GM19452 (cell line): ENCODE measurements at regions not wholly inside any gene's neighbourhood (a gene's known extent, or its start where the extent isn't known, plus 50 kb on each side); places are given as distances from the start of the nearest gene placed in this dataset.

ENCODE experiments used
- ATAC-seq: cut with Tn5 transposase; IDR thresholded peaks from one replicate; pipeline ENCODE4 v1.9.1; 2021; ENCODE audit not compliant: unreplicated experiment

DNA sequence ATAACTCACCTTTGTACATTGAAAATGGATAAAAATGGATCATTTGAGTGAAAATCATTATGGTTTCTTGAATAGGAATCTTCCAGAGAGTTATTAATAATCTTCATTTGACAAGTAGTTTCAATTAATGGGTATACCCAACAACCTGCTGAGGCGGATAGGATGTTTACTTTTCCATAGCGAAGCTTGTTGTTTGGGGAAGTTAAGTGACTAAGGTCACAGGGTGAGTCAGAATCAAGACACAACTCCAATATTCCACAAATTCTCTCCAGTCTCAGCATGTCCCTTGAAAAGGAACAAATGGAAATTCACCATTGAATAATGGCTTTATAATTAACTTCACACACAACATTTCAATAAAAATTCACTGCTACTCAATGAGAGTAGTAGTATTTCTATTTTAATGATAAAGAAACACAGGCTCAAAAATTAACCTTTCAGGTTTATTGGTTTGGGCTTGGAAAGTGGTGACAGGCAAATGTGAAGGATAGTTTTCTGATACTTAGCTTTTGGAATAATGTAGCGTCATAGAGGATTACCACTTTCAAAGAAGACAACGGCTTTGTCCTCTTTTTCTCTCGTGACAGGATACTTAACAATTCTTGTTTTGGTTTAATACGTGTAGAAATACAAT lies 211.3 kb downstream of the GPD2 start:
- ATAC-seq, result no peak

- no peak for ATAC-seq
These were observed 212.3 kb downstream of the GPD2 start for GRCh38 chr2:156648522-156648921.

DNA sequence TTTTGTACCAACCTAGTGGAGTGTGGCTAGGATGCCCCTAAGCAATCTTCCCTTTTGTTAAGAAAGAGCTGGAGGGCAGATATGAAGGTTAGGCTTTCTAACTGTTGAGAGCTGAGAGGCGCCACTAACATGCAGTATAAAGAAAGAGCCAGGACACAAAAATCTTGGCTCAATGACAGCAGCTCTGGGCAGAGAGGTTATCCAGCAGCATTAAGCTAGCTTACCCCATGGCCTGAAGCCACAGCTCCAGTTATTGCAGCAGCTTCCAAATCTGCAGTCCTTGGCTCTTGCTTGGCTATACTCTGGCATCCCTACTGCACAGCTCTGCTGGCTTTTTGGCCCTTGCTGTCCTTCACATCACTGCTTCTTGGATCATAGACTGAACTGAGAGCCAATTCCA lies 213.4 kb downstream of the GPD2 start:
- ATAC-seq, result no peak

GRCh38 chr2:156652691-156653090 lies 216.5 kb downstream of the GPD2 start:
- ATAC-seq, result no peak

DNA sequence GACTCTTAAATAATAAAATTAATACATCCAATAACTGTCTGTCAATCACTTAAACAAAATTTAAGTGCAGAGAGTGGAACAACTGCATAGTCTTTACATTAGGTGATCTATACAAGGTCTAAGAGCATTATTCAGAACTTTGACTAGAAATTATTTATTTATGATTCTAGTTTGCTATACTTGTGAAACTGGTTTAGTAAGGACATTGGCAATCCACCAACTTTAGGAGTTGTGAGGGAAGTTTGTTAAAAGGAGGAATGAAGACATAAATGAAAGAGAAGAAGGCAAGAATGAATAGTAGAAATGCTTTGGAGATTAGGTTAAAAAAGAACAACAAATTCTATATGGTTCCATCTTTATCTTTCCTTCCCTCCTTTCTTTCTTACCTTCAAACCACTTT lies 217.5 kb downstream of the GPD2 start:
- no peak for ATAC-seq

GRCh38 chr2:156657809-156658208 lies 221.6 kb downstream of the GPD2 start:
- no peak for ATAC-seq

GRCh38 chr2:156659694-156660093 lies 223.5 kb downstream of the GPD2 start:
- no peak for ATAC-seq

GRCh38 chr2:156663757-156664409 lies 227.7 kb downstream of the GPD2 start:
- ATAC-seq, result peak; percentile 82

DNA sequence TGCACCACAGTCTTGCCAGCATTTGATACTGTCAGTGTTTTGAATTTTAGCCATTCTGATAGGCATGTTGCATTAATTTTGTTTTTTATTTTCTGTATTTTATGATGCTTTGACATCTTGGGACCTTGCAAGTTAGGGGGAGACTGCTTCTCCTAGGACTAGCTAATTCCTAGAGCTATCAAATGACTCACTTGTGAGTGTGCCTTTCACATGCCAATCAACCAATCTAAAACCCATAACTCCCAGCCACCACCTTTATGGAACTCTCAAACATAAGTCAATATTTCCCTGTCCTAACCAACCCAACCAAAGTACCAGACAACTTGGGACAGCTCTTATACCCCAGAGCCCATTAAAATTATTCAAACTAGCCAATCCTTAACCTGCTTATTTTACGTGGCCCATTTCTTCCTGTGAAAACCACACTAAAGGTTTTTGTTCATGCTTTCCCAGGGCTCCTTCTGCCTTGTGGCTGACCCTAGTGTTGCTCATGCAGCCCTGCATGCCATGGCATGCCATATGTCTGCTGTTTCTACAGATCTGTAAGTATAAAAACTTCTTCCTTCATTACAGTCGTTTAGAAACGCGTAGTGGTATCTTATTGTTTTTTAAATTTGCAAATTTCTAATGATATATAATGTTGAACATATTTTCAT lies 230.1 kb downstream of the GPD2 start:
- ATAC-seq, result no peak

GRCh38 chr2:156670104-156670503 lies 233.9 kb downstream of the GPD2 start:
- ATAC-seq, result no peak

DNA sequence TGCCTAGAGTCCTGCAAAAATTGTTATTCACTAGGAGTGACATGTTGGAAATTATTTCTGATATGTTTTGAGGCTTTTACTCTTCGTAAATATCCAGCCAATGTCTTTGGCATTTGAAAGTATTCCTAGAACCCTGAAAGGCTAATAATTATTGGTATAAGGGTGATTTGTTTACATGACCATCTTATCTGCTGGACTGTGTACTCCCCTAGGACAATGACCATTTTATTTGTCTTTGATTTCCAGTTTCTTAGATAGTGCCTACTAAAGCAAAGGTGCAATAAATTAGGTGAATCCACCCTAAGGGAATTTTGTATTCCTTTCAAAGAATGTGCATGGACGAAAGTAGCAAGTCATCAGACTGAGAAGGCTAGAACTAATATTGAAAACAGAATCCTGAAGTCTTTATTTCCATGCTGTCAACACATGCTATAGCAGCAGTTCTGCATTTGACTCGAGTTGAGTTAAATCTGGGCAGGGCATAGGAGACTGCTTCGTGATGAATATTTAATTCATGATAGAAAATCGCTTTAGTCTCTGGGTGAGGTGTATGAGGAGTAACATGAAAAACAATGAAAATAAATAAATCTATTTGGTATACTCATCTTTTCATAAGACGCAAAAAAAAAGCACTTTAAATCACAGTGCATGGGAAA lies 235.7 kb downstream of the GPD2 start:
- ATAC-seq, result no peak

DNA sequence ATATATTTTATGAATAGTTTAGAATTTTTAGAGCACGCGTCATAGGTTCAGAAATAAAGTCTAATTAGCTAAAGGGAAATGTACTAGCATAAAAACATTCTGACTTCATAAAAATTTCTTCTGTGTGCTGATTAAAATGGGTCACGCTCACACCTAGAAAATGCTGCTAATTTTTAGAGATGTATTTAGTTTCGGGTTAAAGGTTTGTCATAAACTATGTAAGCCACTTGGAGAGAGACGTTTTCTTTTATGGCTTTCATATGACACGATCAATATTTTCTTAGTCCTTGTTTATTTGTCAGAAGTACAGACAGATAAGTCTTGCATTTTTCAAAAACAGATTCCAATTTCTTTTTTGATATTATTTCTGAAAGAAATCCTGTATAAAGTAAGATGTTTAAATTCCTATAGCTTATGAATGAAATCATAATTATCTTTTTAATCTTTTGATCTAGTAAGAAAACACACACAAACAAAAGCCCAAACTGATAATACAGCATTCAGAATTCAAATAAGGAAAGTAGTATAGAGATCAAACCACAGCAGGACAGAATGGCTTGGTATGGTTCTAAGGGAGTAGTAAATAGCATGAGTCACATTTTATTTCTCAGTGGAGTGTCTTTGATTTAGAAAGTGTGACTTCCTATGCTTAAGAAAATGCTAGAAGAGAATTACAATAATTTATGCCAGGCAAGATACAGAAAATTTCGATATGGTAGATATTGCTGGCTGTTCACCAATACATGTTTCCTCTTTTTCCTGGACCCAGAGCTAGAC lies 236.6 kb downstream of the GPD2 start:
- ATAC-seq, result no peak

DNA sequence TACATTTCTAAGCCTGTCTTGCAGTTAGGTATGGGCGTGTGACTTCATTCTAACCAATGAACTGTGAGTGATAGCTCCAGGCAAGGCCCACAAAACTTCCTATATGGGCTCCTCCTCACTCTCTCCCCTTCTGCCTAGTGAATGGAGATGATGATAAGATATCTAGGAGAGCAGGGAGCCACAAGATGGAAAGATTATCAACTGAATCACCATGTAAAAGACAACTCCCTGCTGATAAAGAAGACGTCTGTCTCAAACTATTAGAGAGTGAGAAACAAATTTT lies 237.1 kb downstream of the GPD2 start:
- no peak for ATAC-seq

DNA sequence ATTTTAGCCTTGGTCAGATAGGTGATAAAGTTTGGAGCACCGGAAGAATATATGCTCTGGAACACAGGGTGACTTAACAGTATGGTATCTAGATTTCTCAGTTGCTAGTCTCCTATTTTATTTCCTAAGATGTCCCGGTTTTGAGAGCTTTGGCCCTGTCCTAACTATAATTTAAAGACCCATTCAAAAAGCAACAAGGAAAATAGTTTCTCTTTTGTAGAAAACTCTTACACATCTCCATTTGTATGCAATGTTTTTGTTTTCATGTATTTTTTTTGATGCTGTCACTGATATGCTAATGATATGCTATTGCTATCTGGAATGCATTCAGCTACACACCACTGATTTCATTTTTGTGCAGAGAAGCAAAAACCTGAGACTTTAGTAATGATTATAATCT lies 237.8 kb downstream of the GPD2 start:
- ATAC-seq, result no peak

GRCh38 chr2:156675896-156676295 lies 239.7 kb downstream of the GPD2 start:
- ATAC-seq, result no peak

DNA sequence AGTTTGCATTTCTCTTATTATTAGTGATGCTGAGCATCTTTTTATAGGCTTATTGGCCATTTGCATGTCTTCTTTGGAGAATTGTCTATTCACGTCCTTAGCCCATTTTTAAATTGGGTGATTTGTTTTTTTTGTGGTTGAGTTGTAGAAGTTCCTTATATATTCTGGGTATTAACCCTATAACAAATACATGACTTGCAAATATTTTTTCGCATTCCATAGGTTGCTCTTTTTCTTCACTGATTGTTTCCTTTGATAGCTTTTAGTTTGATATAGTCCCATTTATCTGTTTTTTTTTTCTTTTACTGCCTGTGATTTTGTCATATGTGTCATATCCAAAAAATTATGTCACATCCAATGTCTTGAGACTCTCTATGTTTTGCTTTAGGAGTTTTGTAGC lies 243.6 kb downstream of the GPD2 start:
- no peak for ATAC-seq

GRCh38 chr2:156680266-156680665 lies 244.1 kb downstream of the GPD2 start:
- no peak for ATAC-seq

DNA sequence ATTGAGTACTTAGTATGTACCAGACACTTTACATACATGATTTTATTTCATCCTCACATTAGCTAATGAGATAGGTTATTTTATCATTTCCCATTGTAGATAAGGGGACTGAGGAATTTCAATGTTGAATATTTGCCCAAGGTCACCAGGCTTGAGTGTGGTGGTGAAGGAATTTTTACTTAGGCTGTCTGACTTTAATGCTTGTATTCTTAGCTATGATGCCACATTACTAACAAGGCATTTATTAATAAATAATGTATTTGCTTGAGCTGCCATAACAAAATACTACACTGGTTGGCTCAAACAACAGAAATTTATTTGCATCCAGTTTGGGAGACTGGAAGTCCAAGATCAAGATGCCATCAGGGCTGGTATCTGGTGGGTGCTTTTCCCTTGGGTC lies 250.9 kb downstream of the GPD2 start:
- no peak for ATAC-seq

DNA sequence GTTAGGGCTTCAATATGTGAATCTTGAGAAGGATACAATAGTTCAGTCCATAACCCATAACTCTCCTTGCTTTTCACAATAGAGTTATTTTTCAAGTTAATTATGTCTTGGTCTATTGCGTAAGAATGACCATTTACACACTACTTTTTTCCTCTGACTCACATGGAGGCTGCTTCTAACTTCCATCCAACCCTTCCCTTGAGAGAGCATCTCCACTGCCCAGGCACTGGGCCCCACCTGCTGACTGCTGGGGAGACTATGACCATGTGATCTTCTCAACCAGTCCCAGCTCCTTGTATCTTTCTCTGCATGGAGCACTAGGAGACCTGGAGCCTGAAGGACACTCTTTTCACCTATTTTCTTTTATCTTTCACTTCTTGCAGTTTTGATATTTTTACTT lies 251.5 kb downstream of the GPD2 start:
- ATAC-seq, result no peak

DNA sequence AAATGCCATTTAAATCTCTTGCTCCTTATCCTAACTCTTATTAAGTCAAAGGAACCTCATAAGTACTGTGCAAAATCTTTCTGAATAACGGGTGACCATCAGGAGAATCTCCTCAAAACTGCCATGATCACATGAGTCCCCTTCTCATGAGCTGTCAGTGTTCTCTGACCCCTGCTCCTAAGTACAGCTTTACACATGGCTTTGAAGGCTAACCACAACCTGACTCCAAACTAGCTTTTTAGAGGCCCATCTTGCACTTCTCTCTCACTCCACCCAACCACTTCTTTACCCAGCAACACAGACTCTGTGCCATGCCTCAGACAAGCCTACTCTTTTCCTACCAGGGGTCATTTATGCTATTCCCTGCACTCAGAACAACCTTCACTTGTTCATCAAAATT lies 253.8 kb downstream of the GPD2 start:
- ATAC-seq, result no peak

GRCh38 chr2:156691014-156691413 lies 254.8 kb downstream of the GPD2 start:
- no peak for ATAC-seq

GRCh38 chr2:156695020-156695419 lies 258.8 kb downstream of the GPD2 start:
- no peak for ATAC-seq
